GM12878 (cell line): ENCODE measurements at regions not wholly inside any gene's neighbourhood (a gene's known extent, or its start where the extent isn't known, plus 50 kb on each side); places are given as distances from the start of the nearest gene placed in this dataset.
"Not testable (repeated sequence)": the region's sequence is repeated elsewhere in the genome, so short reads cannot be mapped to it uniquely, and the experiment has no call there.

Experiments
- ATAC-seq: fragments of 200-7000 bp; cut with Tn5 transposase; 3 replicates; pipeline ENCODE4 v1.9.1; 2020; ENCODE audit warnings: mild to moderate bottlenecking, moderate library complexity
- BruUV-seq: library from RNA; stranded (reverse); fragments of 400-500 nt; replicated peaks from 2 replicates; lab custom pipeline; 2021; lab: Mats Ljungman, UMichigan
- CTCF ChIA-PET: fragments of 300-600 bp; sonication (Branson Sonifier 250); formaldehyde crosslinking; extraction: SDS; loops from one replicate; lab custom pipeline; 2021; ENCODE audit warnings: inconsistent platforms; lab: Yijun Ruan, JAX
- POLR2A ChIA-PET: fragments of 350-600 bp; formaldehyde crosslinking; extraction: SDS; loops from one replicate; lab custom pipeline; 2021; ENCODE audit warnings: inconsistent platforms; lab: Charles Lee
- RAD21 ChIA-PET: fragments of 300-600 bp; sonication (Branson Sonifier 250); formaldehyde crosslinking; loops from one replicate; lab custom pipeline; 2023; ENCODE audit warnings: antibody characterized with exemption; ENCODE audit not compliant: unreplicated experiment; lab: Charles Lee
- SMC1A ChIA-PET: fragments of 300-600 bp; sonication (Branson Sonifier 250); formaldehyde crosslinking; loops from one replicate; lab custom pipeline; 2023; ENCODE audit not compliant: unreplicated experiment, uncharacterized antibody; lab: Charles Lee
- DNase-seq: peaks from one replicate; pipeline ENCODE4 v3.0.0-alpha.2; 2011; ENCODE audit warnings: low read depth, low spot score
- FAIRE-seq: peaks from 3 replicates; lab custom pipeline; 2011; peaks lifted over from hg19 to GRCh38; lab: Jason Lieb, UNC
- H2AFZ ChIP-seq: 2 replicates; pipeline ENCODE4 v1.6.0; 2011; ENCODE audit warnings: low read depth, low read length, control low read depth; ENCODE audit not compliant: control insufficient read depth
- H3K27ac ChIP-seq: 2 replicates; pipeline ENCODE4 v1.5.1; 2011; ENCODE audit warnings: control low read depth; ENCODE audit not compliant: control insufficient read depth, insufficient read depth
- H3K27me3 ChIP-seq, 2 experiments: replicated peaks in 1 of 2; 2 replicates each; pipeline versions ENCODE4 v1.6.0 to v1.6.1; 2011; ENCODE audit warnings: low read length in 1 of 2; ENCODE audit not compliant: control insufficient read depth in 2 of 2, insufficient read depth in 2 of 2
- H3K36me3 ChIP-seq, 2 experiments: 2 replicates each; pipeline ENCODE4 v1.5.1; 2011; ENCODE audit warnings: low read length in 1 of 2; ENCODE audit not compliant: control insufficient read depth in 2 of 2, insufficient read depth in 2 of 2
- H3K4me1 ChIP-seq: 2 replicates; pipeline ENCODE4 v1.6.1; 2011; ENCODE audit warnings: mild to moderate bottlenecking, low read length, moderate library complexity, mixed read lengths; ENCODE audit not compliant: control insufficient read depth, insufficient read depth
- H3K4me2 ChIP-seq: 2 replicates; pipeline ENCODE4 v1.6.0; 2011; ENCODE audit warnings: control low read depth; ENCODE audit not compliant: control insufficient read depth, insufficient read depth
- H3K4me3 ChIP-seq: fragments of 200-600 bp; sonication (generic); 2 replicates; pipeline ENCODE4 v1.5.1; 2016
- H3K79me2 ChIP-seq: 2 replicates; pipeline ENCODE4 v1.6.0; 2011; ENCODE audit warnings: low read length; ENCODE audit not compliant: control insufficient read depth, insufficient read depth
- H3K9ac ChIP-seq: 2 replicates; pipeline ENCODE4 v1.8.0; 2011; ENCODE audit warnings: low read length, control low read depth, mixed read lengths; ENCODE audit not compliant: control insufficient read depth, insufficient read depth
- H3K9me3 ChIP-seq: replicated peaks from 3 replicates; pipeline ENCODE4 v1.5.1; 2011; ENCODE audit warnings: mild to moderate bottlenecking, low read length; ENCODE audit not compliant: control insufficient read depth, insufficient read depth
- H4K20me1 ChIP-seq: 2 replicates; pipeline ENCODE4 v1.6.0; 2011; ENCODE audit not compliant: control insufficient read depth, insufficient read depth
- FOXK2 ChIP-seq: fragments of 450-650 bp; IDR thresholded peaks from 2 replicates; pipeline ENCODE4 v1.6.1; 2017; ENCODE audit warnings: mild to moderate bottlenecking, moderate library complexity
- NFIC ChIP-seq: IDR thresholded peaks from 2 replicates; pipeline ENCODE4 v1.6.1; 2012; ENCODE audit warnings: low read depth, mild to moderate bottlenecking, inconsistent platforms, low read length, moderate library complexity
- WGBS: methylation state at CpG from one replicate; pipeline ENCODE4 v1.1.6; 2016; ENCODE audit warnings: low lambda C conversion rate; ENCODE audit not compliant: insufficient replicate concordance, insufficient coverage; ENCODE audit errors: missing lambda C conversion rate; 5-methylcytosine and 5-hydroxymethylcytosine counted together
- in situ Hi-C: fragments of 300-500 bp; cut with MboI; formaldehyde crosslinking; loops from 9 replicates; pipeline ENCODE4 v1.14.3; 2018; ENCODE audit warnings: mixed read lengths
- intact Hi-C: fragments of 100-400 bp; cut with micrococcal nuclease; formaldehyde crosslinking; loops from one replicate; pipeline ENCODE4 v1.14.2; 2022; ENCODE audit not compliant: unreplicated experiment
- TF ChIP-seq, protein P1 (sequence below): IDR thresholded peaks from 2 replicates; pipeline ENCODE4 v1.6.1; 2012; ENCODE audit warnings: low read depth, low read length, improper control_type of control experiment

DNA sequence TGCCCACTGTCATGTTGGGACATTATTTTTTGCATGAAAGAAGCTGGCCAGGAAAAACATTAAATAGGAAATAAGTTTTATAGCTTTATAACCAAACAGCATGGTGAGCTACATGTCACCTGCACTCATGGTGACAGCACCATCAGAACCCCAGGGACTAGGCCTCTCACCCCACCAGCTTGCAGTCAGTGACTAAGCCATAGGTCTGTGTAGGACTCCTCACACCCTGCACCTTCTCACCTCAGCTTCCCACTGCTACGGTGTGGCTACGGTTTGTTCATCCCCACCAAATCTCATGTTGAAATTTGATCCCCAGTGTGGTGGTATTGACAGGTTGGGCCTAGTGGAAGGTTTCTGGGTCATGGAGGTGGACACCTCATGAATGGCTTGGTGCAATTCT lies 161.3 kb upstream of the VIPR2 start:
- ATAC-seq (no peak), DNase-seq (no peak), FAIRE-seq (no peak)
- Histone ChIP-seq H2AFZ (no peak overlapping the region), H3K36me3 (no peaks in the 10 kb centered on the region), H3K9ac (no peak overlapping the region), H3K9me3 (no peaks in the 10 kb centered on the region), H3K4me1 (no peaks in the 10 kb centered on the region), H4K20me1 (no peaks in the 10 kb centered on the region), H3K4me3 (no peak overlapping the region), H3K4me2 (no peak overlapping the region), H3K27me3 (no peaks in the 10 kb centered on the region), H3K27ac (no peak overlapping the region), H3K79me2 (no peaks in the 10 kb centered on the region)
- BruUV-seq = no TSS peak
- intact Hi-C loops (no loop called here), in situ Hi-C loops (no loop called here)
- 36% methylated on average over 2 of the region's 2 CpGs for WGBS
- SMC1A ChIA-PET = no interaction called here
- POLR2A ChIA-PET = no interaction called here
- RAD21 ChIA-PET = no interaction called here
- TF ChIP-seq, protein P1, sequence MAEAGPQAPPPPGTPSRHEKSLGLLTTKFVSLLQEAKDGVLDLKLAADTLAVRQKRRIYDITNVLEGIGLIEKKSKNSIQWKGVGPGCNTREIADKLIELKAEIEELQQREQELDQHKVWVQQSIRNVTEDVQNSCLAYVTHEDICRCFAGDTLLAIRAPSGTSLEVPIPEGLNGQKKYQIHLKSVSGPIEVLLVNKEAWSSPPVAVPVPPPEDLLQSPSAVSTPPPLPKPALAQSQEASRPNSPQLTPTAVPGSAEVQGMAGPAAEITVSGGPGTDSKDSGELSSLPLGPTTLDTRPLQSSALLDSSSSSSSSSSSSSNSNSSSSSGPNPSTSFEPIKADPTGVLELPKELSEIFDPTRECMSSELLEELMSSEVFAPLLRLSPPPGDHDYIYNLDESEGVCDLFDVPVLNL = no peak
- TF ChIP-seq FOXK2 = no peak
- no peak for TF ChIP-seq NFIC
- CTCF ChIA-PET = no interaction called here

DNA sequence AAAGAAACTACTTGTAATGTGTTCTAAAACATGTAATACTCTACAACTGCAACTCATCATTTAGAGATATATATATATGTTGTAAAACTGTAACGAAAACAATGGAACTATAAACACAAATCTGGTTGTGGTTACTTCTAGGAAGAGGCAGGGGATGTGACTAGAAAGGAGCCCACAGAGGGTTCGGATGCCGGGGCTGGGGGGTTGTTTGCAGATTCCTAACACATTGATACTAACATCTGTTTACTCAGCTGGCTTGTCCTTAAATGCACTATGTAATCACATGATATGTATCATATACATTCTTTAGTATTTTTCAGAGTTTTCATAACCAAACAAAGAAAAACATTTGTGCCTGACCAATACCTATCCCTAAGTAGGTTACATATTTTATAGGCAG lies 160.5 kb upstream of the VIPR2 start:
- not testable (repeated sequence) for BruUV-seq

DNA sequence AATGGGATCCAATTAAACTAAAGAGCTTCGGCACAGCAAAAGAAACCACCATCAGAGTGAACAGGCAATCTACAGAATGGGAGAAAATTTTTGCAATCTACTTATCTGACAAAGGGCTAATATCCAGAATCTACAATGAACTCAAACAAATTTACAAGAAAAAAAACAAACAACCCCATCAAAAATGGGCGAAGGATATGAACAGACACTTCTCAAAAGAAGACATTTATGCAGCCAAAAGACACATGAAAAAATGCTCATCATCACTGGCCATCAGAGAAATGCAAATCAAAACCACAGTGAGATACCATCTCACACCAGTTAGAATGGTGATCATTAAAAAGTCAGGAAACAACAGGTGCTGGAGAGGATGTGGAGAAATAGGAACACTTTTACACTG lies 158.8 kb upstream of the VIPR2 start:
- RAD21 ChIA-PET, H3K4me3 ChIP-seq, H3K36me3 ChIP-seq, BruUV-seq, H3K4me2 ChIP-seq, H2AFZ ChIP-seq, DNase-seq, SMC1A ChIA-PET, POLR2A ChIA-PET, in situ Hi-C loops, H3K4me1 ChIP-seq, H4K20me1 ChIP-seq, ATAC-seq, H3K79me2 ChIP-seq, intact Hi-C loops, H3K27ac ChIP-seq, CTCF ChIA-PET, H3K27me3 ChIP-seq, FAIRE-seq, H3K9ac ChIP-seq, H3K9me3 ChIP-seq: not testable (repeated sequence)
- 36% methylated on average over 2 of the region's 2 CpGs for WGBS

More for the DNA sequence above, 160.5 kb upstream of the VIPR2 start:
- H3K9ac ChIP-seq, ATAC-seq, H3K79me2 ChIP-seq, POLR2A ChIA-PET, RAD21 ChIA-PET, in situ Hi-C loops, H3K36me3 ChIP-seq, H3K4me1 ChIP-seq, FAIRE-seq, H3K4me3 ChIP-seq, H3K27ac ChIP-seq, SMC1A ChIA-PET, H3K9me3 ChIP-seq, intact Hi-C loops, H3K27me3 ChIP-seq, H4K20me1 ChIP-seq, DNase-seq, H2AFZ ChIP-seq, CTCF ChIA-PET, H3K4me2 ChIP-seq: not testable (repeated sequence)
- 1% methylated on average over 3 of the region's 3 CpGs for WGBS
